Body of pancreas (tissue), 4 donors: ENCODE measurements at regions not wholly inside any gene's neighbourhood (a gene's known extent, or its start where the extent isn't known, plus 50 kb on each side); places are given as distances from the start of the nearest gene placed in this dataset.

Source experiments
- ATAC-seq: fragments of 150-250 bp; one replicate; pipeline ENCODE4 v1.9.1; 2016
- DNase-seq, 4 donors: peaks; one replicate each; pipeline ENCODE4 v3.0.0-alpha.2; 2019
- H3K27ac ChIP-seq, 4 donors: fragments of 200-600 bp; sonication (generic); 1 replicate in 3 of 4; 2 replicates in 1 of 4; pipeline versions ENCODE4 v1.5.1 to v1.6.1; 2016 to 2019; ENCODE audit warnings: mild to moderate bottlenecking in 1 of 4, mixed read lengths in 1 of 4, moderate library complexity in 1 of 4
- H3K27me3 ChIP-seq, 2 donors: fragments of 200-600 bp; sonication (generic); one replicate each; pipeline ENCODE4 v1.6.0; 2016; ENCODE audit warnings: mild to moderate bottlenecking in 1 of 2
- H3K36me3 ChIP-seq, 2 donors: fragments of 200-600 bp; sonication (generic); replicated peaks in 1 of 2; 2 replicates each; pipeline ENCODE4 v1.5.1; 2016; ENCODE audit warnings: low read depth in 2 of 2; ENCODE audit not compliant: insufficient read depth in 1 of 2
- H3K4me1 ChIP-seq: fragments of 200-600 bp; sonication (generic); one replicate; pipeline ENCODE4 v1.6.0; 2016
- H3K4me3 ChIP-seq, 2 donors: fragments of 200-600 bp; sonication (generic); 1 replicate in 1 of 2; 2 replicates in 1 of 2; pipeline ENCODE4 v1.5.1; 2016 to 2019
- H3K9me3 ChIP-seq, 3 donors: fragments of 200-600 bp; sonication (generic); 1 replicate in 2 of 3; 2 replicates in 1 of 3; pipeline ENCODE4 v1.5.1; 2016
- POLR2A ChIP-seq, 3 donors: fragments of 450-650 bp; IDR thresholded peaks; one replicate each; pipeline ENCODE4 v1.6.1; 2016; ENCODE audit warnings: antibody characterized with exemption in 3 of 3, mild to moderate bottlenecking in 2 of 3
- WGBS, 2 donors: methylation state at CpG; one replicate each; pipeline ENCODE4 v1.1.5; 2017; 5-methylcytosine and 5-hydroxymethylcytosine counted together
- intact Hi-C: fragments of 100-400 bp; cut with DNase I; formaldehyde crosslinking; loops from one replicate; pipeline ENCODE4 v1.15.1; 2023
- TF ChIP-seq, protein P1 (sequence below), 7 experiments: fragments of 450-650 bp in 4 of 7; fragments of 200-600 bp in 3 of 7; sonication (generic) in 3 of 7; IDR thresholded peaks; one replicate each; pipeline ENCODE4 v1.5.1; 2016 to 2019; ENCODE audit warnings: antibody characterized with exemption in 7 of 7

DNA sequence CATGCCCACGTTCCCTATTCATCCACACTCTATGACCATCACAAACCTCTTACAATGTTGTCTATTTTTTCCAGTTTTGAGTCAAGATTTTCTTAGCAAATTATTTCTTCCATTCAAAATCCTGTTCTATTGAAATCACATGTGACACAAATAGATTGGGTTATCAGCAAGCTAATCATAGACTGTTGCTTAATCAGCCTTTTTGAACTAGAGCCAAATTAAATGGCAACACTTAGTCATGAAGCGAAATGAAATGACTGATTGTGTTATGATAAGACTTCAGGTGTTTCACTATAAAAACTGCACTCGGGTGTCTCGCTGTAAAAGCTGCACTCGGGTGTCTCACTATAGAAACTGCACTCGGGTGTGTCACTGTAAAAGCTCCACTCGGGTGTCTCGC lies 890.0 kb upstream of the FRG1 start:
- Histone ChIP-seq H3K27me3 (peaks cover 0 to 11% of the 10 kb centered on the region in 2 donors), H3K4me1 (peaks cover 5% of the 10 kb centered on the region), H3K27ac (no peak overlapping the region), H3K4me3 (no peak overlapping the region), H3K9me3 (no peaks in the 10 kb centered on the region), H3K36me3 (no peaks in the 10 kb centered on the region)
- TF ChIP-seq, protein P1, sequence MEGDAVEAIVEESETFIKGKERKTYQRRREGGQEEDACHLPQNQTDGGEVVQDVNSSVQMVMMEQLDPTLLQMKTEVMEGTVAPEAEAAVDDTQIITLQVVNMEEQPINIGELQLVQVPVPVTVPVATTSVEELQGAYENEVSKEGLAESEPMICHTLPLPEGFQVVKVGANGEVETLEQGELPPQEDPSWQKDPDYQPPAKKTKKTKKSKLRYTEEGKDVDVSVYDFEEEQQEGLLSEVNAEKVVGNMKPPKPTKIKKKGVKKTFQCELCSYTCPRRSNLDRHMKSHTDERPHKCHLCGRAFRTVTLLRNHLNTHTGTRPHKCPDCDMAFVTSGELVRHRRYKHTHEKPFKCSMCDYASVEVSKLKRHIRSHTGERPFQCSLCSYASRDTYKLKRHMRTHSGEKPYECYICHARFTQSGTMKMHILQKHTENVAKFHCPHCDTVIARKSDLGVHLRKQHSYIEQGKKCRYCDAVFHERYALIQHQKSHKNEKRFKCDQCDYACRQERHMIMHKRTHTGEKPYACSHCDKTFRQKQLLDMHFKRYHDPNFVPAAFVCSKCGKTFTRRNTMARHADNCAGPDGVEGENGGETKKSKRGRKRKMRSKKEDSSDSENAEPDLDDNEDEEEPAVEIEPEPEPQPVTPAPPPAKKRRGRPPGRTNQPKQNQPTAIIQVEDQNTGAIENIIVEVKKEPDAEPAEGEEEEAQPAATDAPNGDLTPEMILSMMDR (IDR thresholded peaks at IDR 0.05), result no peak
- TF ChIP-seq POLR2A (IDR thresholded peaks at IDR 0.05), result no peak
- 22 to 26% methylated on average over 7 to 8 of the region's 8 CpGs for WGBS, 2 donors
- DNase-seq, result no peak
- no peak for ATAC-seq
- intact Hi-C loops, result no loop called here

GRCh38 chr4:189053621-189054020 lies 887.1 kb upstream of the FRG1 start:
- WGBS, 2 donors, result 58 to 62% methylated on average over 7 of the region's 7 CpGs
- Histone ChIP-seq H3K4me3 (no peak overlapping the region), H3K27me3 (peaks cover 0 to 7% of the 10 kb centered on the region in 2 donors), H3K9me3 (no peaks in the 10 kb centered on the region), H3K36me3 (no peaks in the 10 kb centered on the region), H3K27ac (no peak overlapping the region), H3K4me1 (peaks cover 5% of the 10 kb centered on the region)
- ATAC-seq, result no peak
- intact Hi-C loops, result no loop called here
- no peak for DNase-seq
- no peak for TF ChIP-seq POLR2A (IDR thresholded peaks at IDR 0.05)
- TF ChIP-seq, protein P1 (IDR thresholded peaks at IDR 0.05), result no peak

- H3K27ac ChIP-seq, result no peak overlapping the region
- no peaks in the 10 kb centered on the region for H3K4me1 ChIP-seq
- H3K27me3 ChIP-seq, result no peaks in the 10 kb centered on the region
- H3K4me3 ChIP-seq, result no peak overlapping the region
- intact Hi-C loops, result no loop called here
- ATAC-seq (no peak), DNase-seq (no peak)
- 30 to 35% methylated on average over 1 of the region's 1 CpG for WGBS, 2 donors
- no peaks in the 10 kb centered on the region for H3K36me3 ChIP-seq
- no peak for TF ChIP-seq POLR2A (IDR thresholded peaks at IDR 0.05)
- TF ChIP-seq, protein P1 (IDR thresholded peaks at IDR 0.05), result no peak
- no peaks in the 10 kb centered on the region for H3K9me3 ChIP-seq
These were observed 880.6 kb upstream of the FRG1 start for GRCh38 chr4:189060104-189060503.

DNA sequence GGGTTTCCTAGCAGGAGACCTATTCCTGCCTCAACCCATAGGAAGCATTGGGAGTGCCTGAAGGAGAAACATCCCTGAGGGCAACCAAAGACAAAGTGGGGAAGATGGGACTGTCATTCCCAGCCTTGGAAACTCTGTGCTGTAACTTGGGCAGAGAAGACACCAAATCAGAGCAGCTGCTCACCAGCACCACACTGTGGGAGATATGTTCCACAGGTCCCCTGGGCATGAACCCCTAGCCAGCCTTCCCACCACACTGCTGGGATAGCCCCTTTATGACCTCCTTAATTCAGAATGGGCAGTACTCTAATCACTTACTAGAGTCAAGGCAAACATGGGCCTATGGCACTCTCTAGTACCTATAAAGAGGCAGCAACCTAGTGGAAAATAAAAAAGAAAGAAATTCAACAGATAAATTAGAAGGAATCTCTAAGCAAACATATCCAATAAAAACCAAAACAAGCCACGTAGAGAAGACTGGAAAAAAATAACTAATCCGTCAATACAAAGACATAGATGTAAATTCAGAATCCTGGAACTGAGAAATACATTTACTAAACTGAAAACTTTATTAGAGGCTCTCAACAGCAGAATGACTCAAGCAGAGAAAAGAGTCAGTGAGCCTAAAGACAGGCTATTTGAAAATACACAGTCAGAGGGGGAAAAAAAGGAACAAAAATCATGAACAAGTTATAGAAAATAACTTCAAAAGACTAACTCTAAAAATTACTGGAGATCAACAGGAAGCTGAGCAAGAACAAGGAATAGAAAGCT lies 878.4 kb upstream of the FRG1 start:
- Histone ChIP-seq H3K9me3 (no peaks in the 10 kb centered on the region), H3K27ac (no peak overlapping the region), H3K4me3 (no peak overlapping the region), H3K36me3 (no peaks in the 10 kb centered on the region), H3K4me1 (no peaks in the 10 kb centered on the region), H3K27me3 (no peaks in the 10 kb centered on the region)
- no peak for TF ChIP-seq POLR2A (IDR thresholded peaks at IDR 0.05)
- TF ChIP-seq, protein P1 (IDR thresholded peaks at IDR 0.05), result no peak
- DNase-seq (no peak), ATAC-seq (no peak)
- 42 to 46% methylated on average over 2 of the region's 2 CpGs for whole genome bisulfite sequencing, 2 donors
- intact Hi-C loops, result no loop called here

DNA sequence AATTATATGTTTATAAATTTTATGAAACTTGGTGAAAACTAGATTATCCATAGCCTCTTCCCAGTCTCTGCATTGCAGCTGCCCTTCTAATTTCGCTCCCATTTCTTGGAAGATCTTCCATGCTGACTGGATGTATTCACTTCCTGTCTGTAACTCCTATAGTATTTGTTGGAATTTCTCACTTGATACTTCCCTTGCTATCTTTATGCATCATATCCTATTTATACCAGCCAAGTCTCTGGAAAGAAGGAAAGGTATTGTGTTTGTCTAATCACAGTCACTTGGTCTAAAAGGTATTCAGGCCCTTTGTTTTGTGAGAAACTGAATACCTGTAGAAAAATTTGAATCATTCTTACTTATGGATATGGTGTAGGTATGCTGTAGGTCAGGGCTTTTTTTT lies 870.9 kb upstream of the FRG1 start:
- no peak for ATAC-seq
- intact Hi-C loops, result no loop called here
- no peaks in the 10 kb centered on the region for H3K27me3 ChIP-seq
- no peaks in the 10 kb centered on the region for H3K9me3 ChIP-seq
- 42 to 55% methylated on average over 1 of the region's 1 CpG for WGBS, 2 donors
- DNase-seq, result no peak
- H3K4me3 ChIP-seq, result no peak overlapping the region
- no peaks in the 10 kb centered on the region for H3K36me3 ChIP-seq
- H3K4me1 ChIP-seq, result no peaks in the 10 kb centered on the region
- no peak for TF ChIP-seq POLR2A (IDR thresholded peaks at IDR 0.05)
- TF ChIP-seq, protein P1 (IDR thresholded peaks at IDR 0.05), result no peak
- no peak overlapping the region for H3K27ac ChIP-seq
